WERI-Rb-1 (cell line): ENCODE measurements at regions not wholly inside any gene's neighbourhood (a gene's known extent, or its start where the extent isn't known, plus 50 kb on each side); places are given as distances from the start of the nearest gene placed in this dataset.

Source experiments
- DNase-seq: peaks from one replicate; pipeline ENCODE4 v3.0.0-alpha.2; 2020
- H3K27ac ChIP-seq: fragments of 250-450 bp; sonication (Bioruptor Pico); 2 replicates; pipeline ENCODE4 v1.5.1; 2020; ENCODE audit warnings: mild to moderate bottlenecking, moderate library complexity
- H3K27me3 ChIP-seq: fragments of 250-450 bp; sonication (Bioruptor Pico); 2 replicates; pipeline ENCODE4 v1.5.1; 2021; ENCODE audit warnings: mild to moderate bottlenecking, low read depth, moderate library complexity; ENCODE audit not compliant: insufficient read depth, severe bottlenecking
- H3K36me3 ChIP-seq: fragments of 250-450 bp; sonication (Bioruptor Pico); 2 replicates; pipeline ENCODE4 v1.5.1; 2020; ENCODE audit warnings: mild to moderate bottlenecking, moderate library complexity
- H3K4me3 ChIP-seq: 2 replicates; pipeline ENCODE4 v1.5.1; 2011; ENCODE audit warnings: low read depth, mild to moderate bottlenecking, control low read depth, low read length
- H3K9me3 ChIP-seq: fragments of 250-450 bp; sonication (Bioruptor Pico); 2 replicates; pipeline ENCODE4 v1.5.1; 2021; ENCODE audit warnings: mild to moderate bottlenecking, moderate library complexity; ENCODE audit not compliant: severe bottlenecking
- TF ChIP-seq, protein P1 (sequence below): IDR thresholded peaks from 2 replicates; pipeline ENCODE4 v1.5.1; 2011; ENCODE audit warnings: low read depth, mild to moderate bottlenecking, control low read depth, inconsistent platforms, low read length

GRCh38 chr20:41848180-41848579, 230.0 kb upstream of the CHD6 start:
- DNase-seq, result no peak
- TF ChIP-seq, protein P1, sequence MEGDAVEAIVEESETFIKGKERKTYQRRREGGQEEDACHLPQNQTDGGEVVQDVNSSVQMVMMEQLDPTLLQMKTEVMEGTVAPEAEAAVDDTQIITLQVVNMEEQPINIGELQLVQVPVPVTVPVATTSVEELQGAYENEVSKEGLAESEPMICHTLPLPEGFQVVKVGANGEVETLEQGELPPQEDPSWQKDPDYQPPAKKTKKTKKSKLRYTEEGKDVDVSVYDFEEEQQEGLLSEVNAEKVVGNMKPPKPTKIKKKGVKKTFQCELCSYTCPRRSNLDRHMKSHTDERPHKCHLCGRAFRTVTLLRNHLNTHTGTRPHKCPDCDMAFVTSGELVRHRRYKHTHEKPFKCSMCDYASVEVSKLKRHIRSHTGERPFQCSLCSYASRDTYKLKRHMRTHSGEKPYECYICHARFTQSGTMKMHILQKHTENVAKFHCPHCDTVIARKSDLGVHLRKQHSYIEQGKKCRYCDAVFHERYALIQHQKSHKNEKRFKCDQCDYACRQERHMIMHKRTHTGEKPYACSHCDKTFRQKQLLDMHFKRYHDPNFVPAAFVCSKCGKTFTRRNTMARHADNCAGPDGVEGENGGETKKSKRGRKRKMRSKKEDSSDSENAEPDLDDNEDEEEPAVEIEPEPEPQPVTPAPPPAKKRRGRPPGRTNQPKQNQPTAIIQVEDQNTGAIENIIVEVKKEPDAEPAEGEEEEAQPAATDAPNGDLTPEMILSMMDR, result 0 out of 2 replicates have a peak, but pooled peaks have one; percentile 9
- no peaks in the 10 kb centered on the region for H3K27me3 ChIP-seq
- no peaks in the 10 kb centered on the region for H3K36me3 ChIP-seq
- no peak overlapping the region for H3K4me3 ChIP-seq
- no peak overlapping the region for H3K27ac ChIP-seq
- H3K9me3 ChIP-seq, result no peaks in the 10 kb centered on the region

GRCh38 chr20:41837669-41838224, 219.6 kb upstream of the CHD6 start:
- no peaks in the 10 kb centered on the region for H3K27me3 ChIP-seq
- no peak for DNase-seq
- H3K27ac ChIP-seq, result no peak overlapping the region
- no peak overlapping the region for H3K4me3 ChIP-seq
- no peaks in the 10 kb centered on the region for H3K9me3 ChIP-seq
- TF ChIP-seq, protein P1, result no peak
- no peaks in the 10 kb centered on the region for H3K36me3 ChIP-seq

- Histone ChIP-seq H3K9me3 (no peaks in the 10 kb centered on the region), H3K27me3 (no peaks in the 10 kb centered on the region), H3K4me3 (no peak overlapping the region), H3K36me3 (no peaks in the 10 kb centered on the region), H3K27ac (no peak overlapping the region)
- no peak for DNase-seq
- TF ChIP-seq, protein P1, result no peak
These were observed 215.6 kb upstream of the CHD6 start for GRCh38 chr20:41833739-41834138.

DNA sequence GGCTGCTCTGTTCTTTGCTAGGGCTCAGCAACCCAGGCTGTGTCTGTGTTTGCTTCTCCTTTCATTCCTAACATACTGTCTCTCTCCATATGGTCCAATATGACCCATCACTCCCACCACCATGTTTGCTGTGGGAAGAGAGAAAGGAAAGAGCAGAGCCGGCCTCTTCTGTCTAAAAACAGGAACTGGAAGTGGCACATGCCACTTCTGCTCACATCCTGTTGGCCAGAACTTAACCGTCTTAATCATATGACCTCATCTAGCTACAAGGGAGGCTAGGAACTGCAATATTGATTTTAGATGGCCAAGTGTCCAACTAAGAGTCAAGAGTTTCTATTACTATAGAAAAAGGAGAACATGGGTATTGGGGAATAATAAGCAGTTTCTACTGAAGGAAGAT, 212.5 kb upstream of the CHD6 start:
- no peaks in the 10 kb centered on the region for H3K36me3 ChIP-seq
- TF ChIP-seq, protein P1, result no peak

DNA sequence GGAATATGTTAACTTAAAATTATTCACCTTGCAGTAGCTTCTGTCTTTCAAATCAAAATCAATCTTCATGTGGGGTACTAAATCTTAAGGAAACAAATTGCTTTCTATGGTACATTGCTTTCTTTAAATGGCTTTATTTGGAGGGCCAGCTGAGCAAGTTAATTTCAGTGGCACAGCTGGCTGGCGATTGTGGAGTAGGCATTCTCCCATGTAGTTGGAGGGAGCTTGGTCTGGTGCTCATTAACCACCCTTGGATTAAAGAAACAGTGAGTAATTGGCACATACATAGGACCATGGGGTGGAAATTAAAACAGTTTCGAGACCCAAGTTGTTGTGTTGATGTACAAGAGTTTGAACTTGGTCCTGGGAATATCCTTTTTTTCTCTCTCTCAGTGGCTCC, 201.3 kb upstream of the CHD6 start:
- Histone ChIP-seq H3K27me3 (no peaks in the 10 kb centered on the region), H3K36me3 (no peaks in the 10 kb centered on the region), H3K4me3 (no peak overlapping the region), H3K27ac (no peak overlapping the region), H3K9me3 (no peaks in the 10 kb centered on the region)
- DNase-seq, result no peak
- TF ChIP-seq, protein P1, result no peak

More for the DNA sequence above, 212.5 kb upstream of the CHD6 start:
- Histone ChIP-seq H3K9me3 (no peaks in the 10 kb centered on the region), H3K4me3 (no peak overlapping the region), H3K27ac (no peak overlapping the region), H3K27me3 (no peaks in the 10 kb centered on the region)
- DNase-seq, result no peak

GRCh38 chr20:41818991-41819390, 200.8 kb upstream of the CHD6 start:
- Histone ChIP-seq H3K36me3 (no peaks in the 10 kb centered on the region), H3K27me3 (no peaks in the 10 kb centered on the region), H3K4me3 (no peak overlapping the region), H3K27ac (no peak overlapping the region), H3K9me3 (no peaks in the 10 kb centered on the region)
- TF ChIP-seq, protein P1, result no peak
- no peak for DNase-seq
